ENCODE measurements at regions not wholly inside any gene's neighbourhood (a gene's known extent, or its start where the extent isn't known, plus 50 kb on each side); places are given as distances from the start of the nearest gene placed in this dataset.

- no peak overlapping the region for H3K4me2 ChIP-seq (ENCODE audit: low read depth, low read length)
- dilution Hi-C loops (cut with HindIII; ENCODE audit: low sequenced_read_pairs, unreplicated experiment) = no loop called here
- H3K18ac ChIP-seq (ENCODE audit: low read depth, low read length) = no peak overlapping the region
Observed at GRCh38 chr7:53641091-53641490, 605.7 kb downstream of the POM121L12 start.

More at GRCh38 chr7:53641091-53641490, 605.7 kb downstream of the POM121L12 start:
- Histone ChIP-seq H3K79me1 (ENCODE audit: low read depth in 1 of 2, low read length in 2 of 2) (no peaks in the 10 kb centered on the region), H3K9me1 (ENCODE audit: insufficient read depth, low read length) (no peaks in the 10 kb centered on the region), H3K4me3 (ENCODE audit: insufficient read depth, low read depth, low read length) (no peak overlapping the region), H3K27me3 (ENCODE audit: control insufficient read depth, insufficient read depth, low read length) (no peaks in the 10 kb centered on the region), H2BK15ac (ENCODE audit: low read depth, low read length) (no peak overlapping the region), H2BK5ac (ENCODE audit: low read depth, low read length, poor library complexity, severe bottlenecking) (no peak overlapping the region), H4K8ac (ENCODE audit: low read depth in 2 of 2, low read length in 2 of 2) (no peak overlapping the region), H4K91ac (ENCODE audit: insufficient read depth, low read depth, low read length) (no peak overlapping the region), H2AK9ac (replicated peaks; ENCODE audit: low read depth, low read length, poor library complexity) (no peak overlapping the region), H4K5ac (ENCODE audit: low read depth, low read length) (no peak overlapping the region), H3K36me3 (ENCODE audit: control insufficient read depth, insufficient read depth, low read length) (no peaks in the 10 kb centered on the region), H4K20me1 (ENCODE audit: insufficient read depth, low read length) (no peaks in the 10 kb centered on the region), H3K56ac (ENCODE audit: extremely low read depth, insufficient read depth, low read length) (no peak overlapping the region), H2AK5ac (ENCODE audit: low read depth, low read length) (no peak overlapping the region), H3K9me3 (ENCODE audit: control insufficient read depth, insufficient read depth, low read length) (peaks cover 6% of the 10 kb centered on the region), H3K27ac (ENCODE audit: insufficient read depth, low read length) (no peak overlapping the region), H2AFZ (replicated peaks; ENCODE audit: low read length, poor library complexity) (no peak overlapping the region), H3K14ac (replicated peaks; ENCODE audit: low read depth, low read length) (no peak overlapping the region), H3K9ac (ENCODE audit: low read depth, low read length) (no peak overlapping the region), H2BK120ac (ENCODE audit: low read depth, low read length) (no peak overlapping the region), H3K23ac (ENCODE audit: low read depth, low read length) (no peak overlapping the region), H3K4ac (ENCODE audit: low read depth, low read length) (no peak overlapping the region), H2BK20ac (ENCODE audit: low read depth, low read length) (no peak overlapping the region), H3K4me1 (ENCODE audit: control insufficient read depth, insufficient read depth, low read length) (no peaks in the 10 kb centered on the region)
- DNase-seq (no peak), ATAC-seq (ENCODE audit: low read depth) (no peak)
- POLR2A ChIA-PET (ENCODE audit: unreplicated experiment) = no interaction called here
- CTCF ChIA-PET = no interaction called here
- intact Hi-C loops (cut with micrococcal nuclease) (no loop called here), in situ Hi-C loops (cut with MboI; ENCODE audit: low sequenced_read_pairs) (no loop called here)
- TF ChIP-seq CEBPB (IDR thresholded peaks at IDR 0.05; ENCODE audit: low read depth, low read length) (no peak), FOS (IDR thresholded peaks at IDR 0.05; ENCODE audit: low read depth, low read length) (no peak), RAD21 (IDR thresholded peaks at IDR 0.05; ENCODE audit: low read length) (no peak), RFX5 (IDR thresholded peaks at IDR 0.05; ENCODE audit: low read depth, low read length) (no peak), NFE2L2 (IDR thresholded peaks at IDR 0.05; ENCODE audit: low read depth, low read length) (no peak), MAFK (IDR thresholded peaks at IDR 0.05; ENCODE audit: low read depth, low read length) (no peak), USF2 (IDR thresholded peaks at IDR 0.05; ENCODE audit: low read depth, low read length) (no peak), MXI1 (IDR thresholded peaks at IDR 0.05; ENCODE audit: borderline replicate concordance, low read depth, low read length) (no peak), ELK1 (IDR thresholded peaks at IDR 0.05; ENCODE audit: borderline replicate concordance, low read depth, low read length) (no peak), BHLHE40 (IDR thresholded peaks at IDR 0.05; ENCODE audit: low read depth, low read length) (no peak), CHD1 (IDR thresholded peaks at IDR 0.05; ENCODE audit: low read depth, low read length) (no peak)
- BruUV-seq (replicated peaks) = no TSS peak
